ENCODE measurements at regions not wholly inside any gene's neighbourhood (a gene's known extent, or its start where the extent isn't known, plus 50 kb on each side); places are given as distances from the start of the nearest gene placed in this dataset.

GRCh38 chr4:4734425-4734824 is 125.0 kb upstream of the MSX1 start:
- Histone ChIP-seq H3K9me2 (replicated peaks; ENCODE audit: insufficient read depth) (no peaks in the 10 kb centered on the region), H3K27ac (no peak overlapping the region), H2AFZ (no peak overlapping the region), H3K4me3 (no peak overlapping the region), H3K9me3 (ENCODE audit: low read depth) (no peaks in the 10 kb centered on the region), H3K36me3 (replicated peaks; ENCODE audit: insufficient read depth, low read depth) (no peaks in the 10 kb centered on the region), H3K27me3 (no peaks in the 10 kb centered on the region), H3K4me2 (no peak overlapping the region), H4K20me1 (ENCODE audit: insufficient read depth, poor library complexity, severe bottlenecking) (no peaks in the 10 kb centered on the region), H3K4me1 (ENCODE audit: insufficient read depth) (peaks cover 28% of the 10 kb centered on the region), H3K79me2 (no peaks in the 10 kb centered on the region)
- 56% methylated on average over 5 of the region's 5 CpGs for WGBS (ENCODE audit: low lambda C conversion rate, missing lambda C conversion rate)
- DNase-seq (ENCODE audit: low spot score), result no peak
- TF ChIP-seq EZH2phosphoT487 (IDR thresholded peaks at IDR 0.05; ENCODE audit: low read depth, severe bottlenecking, unreplicated experiment) (no peak), EZH2 (IDR thresholded peaks at IDR 0.05; ENCODE audit: borderline replicate concordance) (no peak), CTCF (IDR thresholded peaks at IDR 0.05; ENCODE audit: poor library complexity) (no peak)

DNA sequence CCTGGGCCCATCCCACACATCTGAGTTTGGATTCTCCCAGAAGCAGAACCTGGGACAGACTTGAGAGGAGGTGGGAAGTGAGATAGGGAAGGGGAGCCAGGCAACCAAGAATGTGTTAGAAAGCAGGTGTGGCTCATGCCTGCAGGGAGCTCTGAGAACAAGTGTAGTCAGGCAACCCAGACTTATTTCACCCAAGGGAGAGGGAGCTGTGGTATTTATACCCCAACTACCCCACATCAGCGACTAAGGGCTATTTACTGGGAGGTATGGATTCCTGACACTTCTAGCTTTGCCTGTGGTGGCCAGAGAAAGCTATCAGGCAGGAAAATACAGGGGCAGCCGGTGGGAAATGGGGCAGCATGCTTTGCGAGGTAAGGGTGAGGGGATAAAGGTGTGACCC is 125.8 kb upstream of the MSX1 start:
- TF ChIP-seq CTCF (IDR thresholded peaks at IDR 0.05; ENCODE audit: poor library complexity), result no peak
- no peak for TF ChIP-seq EZH2phosphoT487 (IDR thresholded peaks at IDR 0.05; ENCODE audit: low read depth, severe bottlenecking, unreplicated experiment)
- no peak for TF ChIP-seq EZH2 (IDR thresholded peaks at IDR 0.05; ENCODE audit: borderline replicate concordance)
- no peak overlapping the region for H3K4me2 ChIP-seq
- whole genome bisulfite sequencing (ENCODE audit: low lambda C conversion rate, missing lambda C conversion rate), result 89% methylated on average over 3 of the region's 3 CpGs

DNA sequence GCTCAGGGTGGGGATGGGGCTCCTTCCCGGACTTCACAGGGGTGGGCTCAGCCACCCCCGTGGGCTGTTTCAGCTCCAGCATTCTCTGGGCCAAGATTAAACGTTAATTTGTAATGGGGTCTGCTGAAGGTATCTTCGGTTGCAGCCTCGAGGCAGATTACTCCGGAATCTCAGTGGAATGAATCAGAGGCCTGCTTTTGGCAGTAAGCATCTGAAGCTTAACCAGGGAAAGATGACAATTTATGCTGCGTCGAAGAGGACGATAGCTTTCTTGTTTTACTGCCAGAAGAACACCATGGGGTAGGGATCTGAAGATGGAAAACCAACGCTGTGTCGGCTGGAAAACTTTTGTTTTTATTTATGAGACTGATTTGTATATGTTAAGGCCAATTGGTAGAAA is 129.2 kb upstream of the MSX1 start:
- H4K20me1 ChIP-seq (ENCODE audit: insufficient read depth, poor library complexity, severe bottlenecking), result no peaks in the 10 kb centered on the region
- no peaks in the 10 kb centered on the region for H3K9me2 ChIP-seq (replicated peaks; ENCODE audit: insufficient read depth)
- peak; percentile 54 for DNase-seq (ENCODE audit: low spot score)
- H3K4me2 ChIP-seq, result no peak overlapping the region
- H3K27ac ChIP-seq, result peak overlapping the region; percentile 73
- H3K4me1 ChIP-seq (ENCODE audit: insufficient read depth), result peaks cover 17% of the 10 kb centered on the region
- no peak overlapping the region for H2AFZ ChIP-seq
- no peaks in the 10 kb centered on the region for H3K79me2 ChIP-seq
- TF ChIP-seq EZH2phosphoT487 (IDR thresholded peaks at IDR 0.05; ENCODE audit: low read depth, severe bottlenecking, unreplicated experiment), result no peak
- TF ChIP-seq CTCF (IDR thresholded peaks at IDR 0.05; ENCODE audit: poor library complexity), result no peak
- TF ChIP-seq EZH2 (IDR thresholded peaks at IDR 0.05; ENCODE audit: borderline replicate concordance), result no peak
- H3K27me3 ChIP-seq, result no peaks in the 10 kb centered on the region
- H3K36me3 ChIP-seq (replicated peaks; ENCODE audit: insufficient read depth, low read depth), result no peaks in the 10 kb centered on the region
- H3K9me3 ChIP-seq (ENCODE audit: low read depth), result no peaks in the 10 kb centered on the region
- H3K4me3 ChIP-seq, result no peak overlapping the region
- WGBS (ENCODE audit: low lambda C conversion rate, missing lambda C conversion rate), result 48% methylated on average over 11 of the region's 11 CpGs

More for the DNA sequence above, 125.8 kb upstream of the MSX1 start:
- H3K27ac ChIP-seq, result no peak overlapping the region
- no peaks in the 10 kb centered on the region for H3K36me3 ChIP-seq (replicated peaks; ENCODE audit: insufficient read depth, low read depth)
- no peaks in the 10 kb centered on the region for H4K20me1 ChIP-seq (ENCODE audit: insufficient read depth, poor library complexity, severe bottlenecking)
- H3K9me2 ChIP-seq (replicated peaks; ENCODE audit: insufficient read depth), result no peaks in the 10 kb centered on the region
- no peaks in the 10 kb centered on the region for H3K27me3 ChIP-seq
- H3K79me2 ChIP-seq, result no peaks in the 10 kb centered on the region
- no peak overlapping the region for H3K4me3 ChIP-seq
- no peaks in the 10 kb centered on the region for H3K9me3 ChIP-seq (ENCODE audit: low read depth)
- DNase-seq (ENCODE audit: low spot score), result no peak
- no peak overlapping the region for H2AFZ ChIP-seq
- H3K4me1 ChIP-seq (ENCODE audit: insufficient read depth), result peaks cover 28% of the 10 kb centered on the region

GRCh38 chr4:4729206-4729605 is 130.3 kb upstream of the MSX1 start:
- H3K4me3 ChIP-seq, result no peak overlapping the region
- no peaks in the 10 kb centered on the region for H3K27me3 ChIP-seq
- H4K20me1 ChIP-seq (ENCODE audit: insufficient read depth, poor library complexity, severe bottlenecking), result no peaks in the 10 kb centered on the region
- WGBS (ENCODE audit: low lambda C conversion rate, missing lambda C conversion rate), result 86% methylated on average over 7 of the region's 7 CpGs
- H3K27ac ChIP-seq, result peak overlapping the region; percentile 73
- no peaks in the 10 kb centered on the region for H3K79me2 ChIP-seq
- DNase-seq (ENCODE audit: low spot score), result no peak
- no peak overlapping the region for H2AFZ ChIP-seq
- H3K4me2 ChIP-seq, result no peak overlapping the region
- no peaks in the 10 kb centered on the region for H3K9me3 ChIP-seq (ENCODE audit: low read depth)
- TF ChIP-seq EZH2phosphoT487 (IDR thresholded peaks at IDR 0.05; ENCODE audit: low read depth, severe bottlenecking, unreplicated experiment), result no peak
- no peak for TF ChIP-seq CTCF (IDR thresholded peaks at IDR 0.05; ENCODE audit: poor library complexity)
- TF ChIP-seq EZH2 (IDR thresholded peaks at IDR 0.05; ENCODE audit: borderline replicate concordance), result no peak
- no peaks in the 10 kb centered on the region for H3K9me2 ChIP-seq (replicated peaks; ENCODE audit: insufficient read depth)
- peaks cover 6% of the 10 kb centered on the region for H3K4me1 ChIP-seq (ENCODE audit: insufficient read depth)
- no peaks in the 10 kb centered on the region for H3K36me3 ChIP-seq (replicated peaks; ENCODE audit: insufficient read depth, low read depth)

Measured in hepatocyte (in vitro differentiated cells).